Activated naive CD8-positive, alpha-beta T cell (primary cell): ENCODE measurements at regions not wholly inside any gene's neighbourhood (a gene's known extent, or its start where the extent isn't known, plus 50 kb on each side); places are given as distances from the start of the nearest gene placed in this dataset.

Experiments
- H3K27ac Mint-ChIP-seq: one replicate; pipeline ENCODE4 v1.8.0; 2021; ENCODE audit warnings: mixed read lengths
- H3K27me3 Mint-ChIP-seq: one replicate; pipeline ENCODE4 v1.8.0; 2021; ENCODE audit warnings: mixed read lengths
- H3K36me3 Mint-ChIP-seq: one replicate; pipeline ENCODE4 v1.8.0; 2021; ENCODE audit warnings: mixed read lengths
- H3K4me1 Mint-ChIP-seq: one replicate; pipeline ENCODE4 v1.8.0; 2021; ENCODE audit warnings: low read depth, mixed read lengths
- H3K4me3 Mint-ChIP-seq: one replicate; pipeline ENCODE4 v1.8.0; 2021; ENCODE audit warnings: mild to moderate bottlenecking, mixed read lengths
- H3K9me3 Mint-ChIP-seq: one replicate; pipeline ENCODE4 v1.8.0; 2021; ENCODE audit warnings: low read depth, mixed read lengths

DNA sequence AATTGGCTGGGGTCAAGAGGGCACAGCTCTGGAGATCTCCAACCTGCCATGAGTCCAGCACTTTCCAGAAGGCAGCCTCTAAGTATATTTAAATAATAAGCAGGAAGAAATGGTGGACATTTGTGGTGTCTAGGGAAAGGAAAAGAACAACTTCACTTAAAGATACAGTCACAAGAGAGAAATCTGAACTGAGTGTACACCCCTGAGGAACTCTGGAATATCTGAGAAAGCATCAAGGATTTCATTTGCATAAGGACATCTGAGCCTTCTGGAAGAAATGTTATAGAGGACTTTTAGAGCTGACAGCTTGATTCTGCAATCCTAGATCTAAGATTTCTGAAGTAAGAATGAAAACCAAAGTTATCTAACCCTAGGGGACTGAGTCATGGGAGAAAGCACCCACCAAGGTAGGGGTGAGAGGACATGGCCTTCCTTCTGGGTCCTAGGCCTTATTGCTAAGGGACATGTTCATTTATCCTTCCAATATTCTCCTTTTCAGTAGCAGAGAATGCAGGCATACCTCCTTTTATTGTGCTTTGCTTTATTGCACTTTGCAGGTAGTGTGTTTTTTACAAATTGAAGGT, 253.4 kb upstream of the SLC24A2 start:
- Mint-ChIP-seq H3K36me3 (no peaks in the 10 kb centered on the region), H3K27ac (peak overlapping the region; percentile 84), H3K4me3 (peak overlapping the region; percentile 60), H3K27me3 (no peaks in the 10 kb centered on the region), H3K9me3 (no peaks in the 10 kb centered on the region), H3K4me1 (peaks cover 25% of the 10 kb centered on the region)

GRCh38 chr9:20041697-20042081, 252.9 kb upstream of the SLC24A2 start:
- Mint-ChIP-seq H3K4me3 (no peak overlapping the region), H3K27ac (no peak overlapping the region), H3K4me1 (peaks cover 25% of the 10 kb centered on the region), H3K36me3 (no peaks in the 10 kb centered on the region), H3K9me3 (no peaks in the 10 kb centered on the region), H3K27me3 (no peaks in the 10 kb centered on the region)

GRCh38 chr9:20040991-20041696, 252.3 kb upstream of the SLC24A2 start:
- H3K27me3 Mint-ChIP-seq: no peaks in the 10 kb centered on the region
- no peak overlapping the region for H3K4me3 Mint-ChIP-seq
- H3K36me3 Mint-ChIP-seq: no peaks in the 10 kb centered on the region
- peaks cover 25% of the 10 kb centered on the region for H3K4me1 Mint-ChIP-seq
- H3K27ac Mint-ChIP-seq: peak overlapping the region; percentile 31
- no peaks in the 10 kb centered on the region for H3K9me3 Mint-ChIP-seq

DNA sequence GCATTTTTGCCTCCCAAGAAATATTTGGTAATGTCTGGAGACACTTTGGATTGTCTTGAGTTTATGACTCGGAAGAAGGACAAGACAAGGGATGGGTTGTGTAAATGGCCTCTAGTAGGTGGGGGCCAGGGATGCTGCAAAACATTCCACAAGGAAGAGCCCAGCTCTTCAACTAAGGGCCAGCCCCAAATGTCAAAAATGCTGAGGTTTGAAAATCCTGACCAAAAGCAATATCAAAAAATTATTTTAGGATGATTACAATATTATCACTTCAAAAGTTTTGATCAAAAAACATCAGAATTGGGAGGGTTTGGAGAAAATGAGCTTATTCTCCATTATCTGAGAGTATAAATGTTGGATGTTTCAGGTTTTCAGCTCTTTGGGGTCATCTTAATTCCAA, 248.9 kb upstream of the SLC24A2 start:
- no peaks in the 10 kb centered on the region for H3K27me3 Mint-ChIP-seq
- no peaks in the 10 kb centered on the region for H3K36me3 Mint-ChIP-seq
- no peak overlapping the region for H3K4me3 Mint-ChIP-seq
- H3K27ac Mint-ChIP-seq: no peak overlapping the region
- no peaks in the 10 kb centered on the region for H3K9me3 Mint-ChIP-seq
- peaks cover 13% of the 10 kb centered on the region for H3K4me1 Mint-ChIP-seq

- Mint-ChIP-seq H3K36me3 (no peaks in the 10 kb centered on the region), H3K27ac (no peak overlapping the region), H3K4me3 (no peak overlapping the region), H3K9me3 (no peaks in the 10 kb centered on the region), H3K4me1 (no peaks in the 10 kb centered on the region), H3K27me3 (no peaks in the 10 kb centered on the region)
These were observed 244.7 kb upstream of the SLC24A2 start for GRCh38 chr9:20033511-20033910.

GRCh38 chr9:20032413-20033006, 243.7 kb upstream of the SLC24A2 start:
- Mint-ChIP-seq H3K4me3 (no peak overlapping the region), H3K27ac (no peak overlapping the region), H3K27me3 (no peaks in the 10 kb centered on the region), H3K9me3 (no peaks in the 10 kb centered on the region), H3K36me3 (no peaks in the 10 kb centered on the region), H3K4me1 (no peaks in the 10 kb centered on the region)

DNA sequence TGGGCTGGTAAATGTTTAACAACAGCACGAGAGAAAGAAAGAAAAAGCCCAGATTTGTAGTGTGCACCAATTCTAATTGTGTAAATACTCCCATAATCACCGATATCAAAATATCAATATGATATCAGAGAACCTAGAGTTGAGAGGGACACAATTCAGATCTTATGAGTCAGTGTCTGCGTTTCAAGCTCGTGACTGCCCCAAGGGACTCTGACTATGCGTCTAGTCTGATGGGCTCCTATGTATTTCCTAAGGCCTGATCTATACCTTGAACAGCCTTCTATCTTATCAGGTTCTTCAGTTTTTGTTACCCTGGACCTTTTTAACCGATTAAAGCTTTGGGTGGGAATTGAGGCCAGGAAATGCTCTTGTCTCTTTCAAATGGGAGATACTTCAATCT, 243.0 kb upstream of the SLC24A2 start:
- H3K4me1 Mint-ChIP-seq: no peaks in the 10 kb centered on the region
- H3K4me3 Mint-ChIP-seq: no peak overlapping the region
- no peaks in the 10 kb centered on the region for H3K36me3 Mint-ChIP-seq
- no peaks in the 10 kb centered on the region for H3K27me3 Mint-ChIP-seq
- no peak overlapping the region for H3K27ac Mint-ChIP-seq
- H3K9me3 Mint-ChIP-seq: no peaks in the 10 kb centered on the region

DNA sequence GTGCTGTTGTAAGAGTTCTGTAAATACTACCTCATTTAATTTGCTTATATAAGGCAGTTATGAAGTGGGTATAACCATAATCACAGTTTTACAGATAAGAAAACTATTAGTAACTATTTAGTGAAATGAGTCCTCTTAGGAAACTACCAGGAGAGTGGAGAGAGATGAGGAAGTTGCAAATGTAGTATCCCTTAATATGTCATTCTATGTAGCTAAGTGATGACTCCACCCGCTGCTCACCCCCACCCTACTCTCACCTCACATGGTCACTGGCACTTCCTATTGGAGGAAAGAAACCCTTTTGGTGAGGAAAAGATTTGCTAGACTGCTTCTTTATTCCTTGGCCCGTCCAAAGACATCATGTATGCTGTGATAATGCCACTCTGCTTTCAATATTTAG, 241.8 kb upstream of the SLC24A2 start:
- Mint-ChIP-seq H3K9me3 (no peaks in the 10 kb centered on the region), H3K4me3 (no peak overlapping the region), H3K4me1 (no peaks in the 10 kb centered on the region), H3K27ac (no peak overlapping the region), H3K27me3 (no peaks in the 10 kb centered on the region), H3K36me3 (no peaks in the 10 kb centered on the region)

GRCh38 chr9:20030221-20030620, 241.4 kb upstream of the SLC24A2 start:
- Mint-ChIP-seq H3K4me1 (no peaks in the 10 kb centered on the region), H3K27ac (no peak overlapping the region), H3K27me3 (no peaks in the 10 kb centered on the region), H3K36me3 (no peaks in the 10 kb centered on the region), H3K9me3 (no peaks in the 10 kb centered on the region), H3K4me3 (no peak overlapping the region)

DNA sequence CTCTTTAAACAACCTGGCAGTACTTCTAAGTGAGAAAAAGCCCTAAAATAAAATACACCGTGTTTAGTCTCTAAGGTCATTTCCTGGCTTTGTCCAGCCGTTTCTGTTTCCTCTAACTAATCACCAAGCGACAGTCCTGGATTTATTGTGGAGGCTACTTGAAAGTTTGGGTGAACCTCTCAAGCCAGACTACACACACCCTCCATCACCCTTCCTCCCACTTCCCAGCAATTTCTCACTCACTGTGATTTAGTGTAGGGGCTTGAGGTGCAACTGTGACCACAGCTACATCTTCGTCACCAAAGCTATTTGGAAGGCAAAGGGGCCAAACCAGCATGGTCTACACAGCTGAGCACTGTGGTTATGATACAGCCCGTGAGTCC, 240.0 kb upstream of the SLC24A2 start:
- no peaks in the 10 kb centered on the region for H3K27me3 Mint-ChIP-seq
- no peaks in the 10 kb centered on the region for H3K4me1 Mint-ChIP-seq
- H3K36me3 Mint-ChIP-seq: no peaks in the 10 kb centered on the region
- H3K4me3 Mint-ChIP-seq: no peak overlapping the region
- H3K27ac Mint-ChIP-seq: no peak overlapping the region
- H3K9me3 Mint-ChIP-seq: no peaks in the 10 kb centered on the region

- Mint-ChIP-seq H3K4me3 (no peak overlapping the region), H3K9me3 (no peaks in the 10 kb centered on the region), H3K4me1 (no peaks in the 10 kb centered on the region), H3K27me3 (no peaks in the 10 kb centered on the region), H3K27ac (no peak overlapping the region), H3K36me3 (no peaks in the 10 kb centered on the region)
These were observed 239.5 kb upstream of the SLC24A2 start for GRCh38 chr9:20028192-20028848.

DNA sequence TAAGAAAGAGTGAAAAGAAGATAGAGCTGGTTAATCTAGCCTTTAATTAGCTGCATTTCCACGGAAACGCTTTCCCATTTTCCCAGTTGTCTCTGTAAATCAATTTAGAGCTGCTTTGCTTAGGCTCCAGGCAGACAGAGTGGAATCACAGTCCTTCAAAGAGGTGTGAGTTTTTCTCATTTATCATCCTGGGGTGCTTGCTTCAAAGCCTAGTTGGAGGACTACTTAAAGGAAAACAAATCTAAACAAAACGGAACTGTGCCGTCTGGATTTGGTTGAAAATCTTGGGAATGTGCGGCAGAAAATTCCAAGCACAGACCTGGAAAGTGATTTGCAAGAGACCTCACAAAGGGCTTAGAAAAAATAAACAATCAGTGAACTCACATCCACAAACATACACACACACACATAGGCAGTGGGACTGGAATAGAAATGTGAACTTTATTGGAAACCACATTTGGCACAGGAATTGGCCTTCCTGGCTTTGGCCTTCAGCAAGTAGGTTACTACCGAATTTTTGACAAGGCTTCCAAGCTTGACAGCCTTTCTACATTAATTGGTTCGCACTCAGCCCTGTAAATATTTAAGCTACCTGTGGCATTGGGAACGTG, 235.2 kb upstream of the SLC24A2 start:
- Mint-ChIP-seq H3K4me3 (no peak overlapping the region), H3K9me3 (no peaks in the 10 kb centered on the region), H3K27ac (no peak overlapping the region), H3K36me3 (no peaks in the 10 kb centered on the region), H3K27me3 (peaks cover 1% of the 10 kb centered on the region), H3K4me1 (no peaks in the 10 kb centered on the region)

DNA sequence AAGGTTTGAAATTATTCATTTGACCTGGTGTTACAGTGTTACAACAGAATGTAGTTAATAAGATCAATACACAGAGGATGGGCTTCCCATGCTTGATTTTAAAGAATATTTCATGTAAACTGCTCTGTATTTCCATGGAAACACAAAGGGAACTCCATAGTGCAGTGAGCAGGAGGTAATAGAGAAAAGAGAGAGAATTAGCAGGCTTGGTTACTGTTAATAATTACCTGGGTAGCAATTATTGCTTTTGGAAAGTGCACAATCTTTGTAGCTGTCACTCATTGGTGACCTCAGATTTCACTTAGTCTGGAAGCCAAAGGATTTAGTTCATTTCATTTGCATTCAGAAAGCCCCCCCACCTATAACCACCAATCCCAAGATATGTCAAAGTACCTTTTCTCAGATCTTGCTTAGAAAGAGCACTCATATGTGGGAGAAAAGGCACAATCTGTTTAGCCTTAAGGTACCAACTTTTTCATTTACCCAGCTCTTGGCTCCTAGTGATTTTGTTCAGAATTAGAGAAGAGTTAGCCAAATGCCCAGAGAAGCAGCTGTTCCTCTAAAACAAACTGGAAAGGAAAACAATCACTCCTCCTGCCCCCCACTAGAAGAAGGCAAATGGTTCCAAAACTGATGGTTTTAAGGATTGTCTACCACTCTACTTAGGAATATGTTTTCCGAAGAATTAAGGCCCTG, 234.5 kb upstream of the SLC24A2 start:
- no peaks in the 10 kb centered on the region for H3K9me3 Mint-ChIP-seq
- peaks cover 1% of the 10 kb centered on the region for H3K27me3 Mint-ChIP-seq
- no peak overlapping the region for H3K4me3 Mint-ChIP-seq
- no peaks in the 10 kb centered on the region for H3K4me1 Mint-ChIP-seq
- H3K27ac Mint-ChIP-seq: no peak overlapping the region
- H3K36me3 Mint-ChIP-seq: no peaks in the 10 kb centered on the region

DNA sequence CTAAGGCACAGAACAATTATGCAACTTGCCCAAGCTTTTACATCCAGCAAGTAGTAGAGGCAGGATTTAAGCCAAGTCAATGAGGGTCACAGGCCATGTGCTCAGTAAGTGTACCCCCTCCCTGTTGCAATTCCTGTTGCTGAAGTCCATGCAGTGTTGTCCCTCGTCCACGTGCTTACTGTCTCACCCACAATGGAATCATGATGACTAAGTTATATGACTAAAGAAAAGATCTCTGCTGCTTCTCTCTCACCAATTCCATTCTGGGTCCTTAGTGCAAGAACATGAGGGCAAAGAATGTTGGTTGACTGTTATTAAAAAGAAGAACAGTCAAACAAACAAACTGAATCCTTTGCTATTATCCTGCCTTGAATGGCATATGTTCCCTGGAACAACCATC, 233.6 kb upstream of the SLC24A2 start:
- H3K4me3 Mint-ChIP-seq: no peak overlapping the region
- no peak overlapping the region for H3K27ac Mint-ChIP-seq
- no peaks in the 10 kb centered on the region for H3K9me3 Mint-ChIP-seq
- H3K36me3 Mint-ChIP-seq: no peaks in the 10 kb centered on the region
- peaks cover 1% of the 10 kb centered on the region for H3K27me3 Mint-ChIP-seq
- no peaks in the 10 kb centered on the region for H3K4me1 Mint-ChIP-seq

DNA sequence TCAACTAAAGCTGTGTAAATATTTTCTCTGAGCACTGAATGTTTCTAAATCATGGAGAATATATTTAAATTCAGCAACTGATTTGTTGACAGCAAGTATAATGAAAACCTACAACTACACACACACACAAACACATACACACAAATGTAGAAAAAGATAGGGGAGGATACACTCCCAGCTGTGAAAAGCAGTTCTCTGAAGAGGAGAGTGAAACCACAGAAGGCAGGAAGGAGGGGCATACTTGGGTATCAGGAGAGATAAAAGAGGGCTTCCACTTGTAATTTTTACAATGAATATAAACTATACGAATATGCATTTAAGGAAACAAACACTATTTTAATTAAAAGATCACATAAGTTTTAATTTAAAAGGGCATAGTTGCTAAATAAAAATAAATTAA, 227.8 kb upstream of the SLC24A2 start:
- H3K27me3 Mint-ChIP-seq: no peaks in the 10 kb centered on the region

More for the DNA sequence above, 227.8 kb upstream of the SLC24A2 start:
- no peak overlapping the region for H3K4me3 Mint-ChIP-seq
- H3K4me1 Mint-ChIP-seq: peaks cover 29% of the 10 kb centered on the region
- no peak overlapping the region for H3K27ac Mint-ChIP-seq
- H3K36me3 Mint-ChIP-seq: no peaks in the 10 kb centered on the region
- H3K9me3 Mint-ChIP-seq: peaks cover 7% of the 10 kb centered on the region
